ENCODE measurements at regions not wholly inside any gene's neighbourhood (a gene's known extent, or its start where the extent isn't known, plus 50 kb on each side); places are given as distances from the start of the nearest gene placed in this dataset.

GRCh38 chr15:79593119-79593869 is 161.2 kb downstream of the MINAR1 start:
- no peak for DNase-seq
- WGBS, 3 donors, result 25 to 28% (median 26%) methylated on average over 4 of the region's 4 CpGs
- Histone ChIP-seq H3K9me3 (no peaks in the 10 kb centered on the region), H3K27me3 (no peaks in the 10 kb centered on the region), H3K27ac (no peak overlapping the region), H3K4me3 (no peak overlapping the region), H3K4me1 (ENCODE audit: insufficient read depth) (no peaks in the 10 kb centered on the region), H3K36me3 (no peaks in the 10 kb centered on the region)
- intact Hi-C loops (cut with DNase I), result no loop called here
- TF ChIP-seq EP300 (IDR thresholded peaks at IDR 0.05) (no peak), CTCF (IDR thresholded peaks at IDR 0.05) (no peak), POLR2A (IDR thresholded peaks at IDR 0.05) (no peak)

- H3K27ac ChIP-seq, result no peak overlapping the region
- 80 to 90% (median 83%) methylated on average over 6 of the region's 6 CpGs for WGBS, 3 donors
- no peak for TF ChIP-seq EP300 (IDR thresholded peaks at IDR 0.05)
- TF ChIP-seq POLR2A (IDR thresholded peaks at IDR 0.05), result no peak
- no peak for TF ChIP-seq CTCF (IDR thresholded peaks at IDR 0.05)
Observed at GRCh38 chr15:79595306-79595705, 163.2 kb downstream of the MINAR1 start.

DNA sequence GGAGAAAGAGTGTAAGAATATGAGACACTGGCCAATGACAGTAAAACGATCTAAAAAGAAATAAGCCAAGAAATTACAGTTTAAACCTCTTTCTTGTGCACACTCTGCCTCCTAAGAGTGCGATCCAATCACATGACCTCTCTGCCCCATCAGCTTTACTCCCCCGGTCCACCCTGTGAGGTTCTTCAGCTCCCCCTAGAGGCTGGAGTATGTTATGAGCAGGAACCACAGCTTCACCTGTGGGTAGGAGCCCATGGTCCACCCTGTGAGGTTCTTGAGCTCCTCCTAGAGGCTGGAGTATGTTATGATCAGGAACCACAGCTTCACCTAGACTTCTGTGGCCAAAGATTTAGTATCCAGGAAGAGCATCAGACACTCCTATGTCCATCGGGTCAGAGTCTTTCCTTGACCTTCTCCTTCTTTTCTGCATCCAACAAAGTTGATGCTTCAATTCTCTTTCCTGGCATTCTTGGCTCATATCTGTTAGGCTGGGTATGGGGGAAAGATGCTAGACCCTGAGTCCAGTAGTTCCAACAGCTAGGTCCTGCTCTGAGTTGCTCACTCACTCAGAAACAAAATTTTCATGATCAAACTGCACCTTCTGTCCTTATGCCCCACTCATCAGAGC is 164.0 kb downstream of the MINAR1 start:
- H3K9me3 ChIP-seq, result no peaks in the 10 kb centered on the region
- no peaks in the 10 kb centered on the region for H3K36me3 ChIP-seq
- DNase-seq, result no peak
- intact Hi-C loops (cut with DNase I), result no loop called here
- H3K27ac ChIP-seq, result no peak overlapping the region
- no peak for TF ChIP-seq EP300 (IDR thresholded peaks at IDR 0.05)
- no peak for TF ChIP-seq POLR2A (IDR thresholded peaks at IDR 0.05)
- TF ChIP-seq CTCF (IDR thresholded peaks at IDR 0.05), result no peak
- 36 to 46% (median 42%) methylated on average over 4 of the region's 4 CpGs for WGBS, 3 donors
- H3K4me3 ChIP-seq, result no peak overlapping the region
- no peaks in the 10 kb centered on the region for H3K4me1 ChIP-seq (ENCODE audit: insufficient read depth)
- no peaks in the 10 kb centered on the region for H3K27me3 ChIP-seq

More at GRCh38 chr15:79595306-79595705, 163.2 kb downstream of the MINAR1 start:
- Histone ChIP-seq H3K9me3 (no peaks in the 10 kb centered on the region), H3K36me3 (no peaks in the 10 kb centered on the region), H3K27me3 (no peaks in the 10 kb centered on the region), H3K4me3 (no peak overlapping the region), H3K4me1 (ENCODE audit: insufficient read depth) (no peaks in the 10 kb centered on the region)
- intact Hi-C loops (cut with DNase I), result no loop called here
- DNase-seq, result no peak

- no peak for TF ChIP-seq CTCF (IDR thresholded peaks at IDR 0.05)
- TF ChIP-seq POLR2A (IDR thresholded peaks at IDR 0.05), result no peak
- no peak for TF ChIP-seq EP300 (IDR thresholded peaks at IDR 0.05)
- Histone ChIP-seq H3K27me3 (no peaks in the 10 kb centered on the region), H3K36me3 (no peaks in the 10 kb centered on the region), H3K27ac (no peak overlapping the region), H3K9me3 (no peaks in the 10 kb centered on the region), H3K4me1 (ENCODE audit: insufficient read depth) (no peaks in the 10 kb centered on the region), H3K4me3 (no peak overlapping the region)
- 67 to 81% (median 74%) methylated on average over 1 of the region's 1 CpG for WGBS, 3 donors
- intact Hi-C loops (cut with DNase I), result no loop called here
- DNase-seq, result no peak
Observed at GRCh38 chr15:79598639-79599038, 166.5 kb downstream of the MINAR1 start.
